ENCODE measurements at regions not wholly inside any gene's neighbourhood (a gene's known extent, or its start where the extent isn't known, plus 50 kb on each side); places are given as distances from the start of the nearest gene placed in this dataset.

DNA sequence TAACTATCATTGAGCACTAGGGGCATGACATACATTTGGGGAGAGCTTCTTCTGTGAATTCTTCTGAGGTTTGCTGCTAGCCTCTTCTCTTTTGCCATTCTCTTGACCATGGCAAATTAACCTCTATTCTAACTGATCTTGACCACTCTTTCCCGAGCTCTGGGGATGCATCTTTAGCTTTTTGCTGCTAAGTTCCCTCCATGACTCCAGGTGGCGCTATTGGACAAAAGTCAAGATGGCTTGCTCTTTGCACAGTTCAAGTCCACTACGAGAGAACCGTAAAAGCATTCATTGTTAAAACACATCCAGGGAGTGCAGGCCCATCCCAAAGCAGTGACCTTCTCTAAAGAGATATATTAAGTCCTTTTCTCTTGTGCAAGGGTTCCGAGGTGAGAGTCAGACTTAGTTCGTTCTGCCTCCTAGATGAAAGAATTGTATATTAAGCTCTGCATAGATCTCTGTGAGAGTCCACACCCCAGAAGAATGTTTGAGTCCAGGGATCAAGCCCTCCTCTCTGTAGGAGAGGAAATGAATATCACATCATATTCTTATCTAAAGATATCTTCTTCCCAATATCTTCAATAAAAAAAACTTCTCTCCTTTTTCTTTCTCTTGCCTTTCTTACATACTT lies 1152.9 kb upstream of the CDH6 start:
- no peak overlapping the region for H3K4me2 ChIP-seq (ENCODE audit: insufficient read depth, insufficient read length, low read length)
- Mint-ChIP-seq H3K4me1 (peaks cover 0 to 4% of the 10 kb centered on the region in 2 experiments; a peak in 3 of 4 replicates), H3K36me3 (ENCODE audit: insufficient read depth in 1 of 3, low read depth in 3 of 3) (no peaks in the 10 kb centered on the region; a peak in 1 of 7 replicates), H3K4me3 (no peak overlapping the region), H3K9me3 (no peaks in the 10 kb centered on the region; a peak in 2 of 5 replicates), H3K27me3 (ENCODE audit: low read depth) (no peaks in the 10 kb centered on the region; the same call in 1 of the 2 replicates), H3K27ac (no peak overlapping the region)
- H3K23me2 ChIP-seq (ENCODE audit: insufficient read length, low read depth, low read length, poor library complexity, severe bottlenecking), result no peaks in the 10 kb centered on the region
- H3K23ac ChIP-seq (ENCODE audit: insufficient read length, low read depth, low read length), result no peak overlapping the region
- peak; percentile 68 for DNase-seq
- H3K27ac ChIP-seq (ENCODE audit: insufficient read length, low read depth, low read length), result no peak overlapping the region
- H3K9me3 ChIP-seq (ENCODE audit: control insufficient read depth, low read depth, low read length), result no peaks in the 10 kb centered on the region
- H3K79me2 ChIP-seq (ENCODE audit: insufficient read depth, low read length), result no peaks in the 10 kb centered on the region
- H2BK15ac ChIP-seq (ENCODE audit: low read depth, low read length), result no peak overlapping the region
- no peak overlapping the region for H3K9ac ChIP-seq (ENCODE audit: extremely low read depth, insufficient read length, low read length)
- no peak overlapping the region for H2BK5ac ChIP-seq (ENCODE audit: insufficient read length, low read length)
- peak; percentile 89 for TF ChIP-seq CTCF (conservative IDR thresholded peaks at IDR 0.05)
- H4K8ac ChIP-seq (replicated peaks; ENCODE audit: insufficient read length, low read depth, low read length), result no peak overlapping the region
- no peak overlapping the region for H2AFZ ChIP-seq (ENCODE audit: low read length)
- H3K4ac ChIP-seq (ENCODE audit: low read depth, low read length), result no peak overlapping the region
- H3K79me1 ChIP-seq (ENCODE audit: insufficient read depth, low read depth, low read length, poor library complexity, severe bottlenecking), result no peaks in the 10 kb centered on the region
- H3K27me3 ChIP-seq (ENCODE audit: insufficient read depth, low read length), result no peaks in the 10 kb centered on the region
- H3K4me1 ChIP-seq (ENCODE audit: insufficient read depth, low read length), result no peaks in the 10 kb centered on the region
- WGBS (ENCODE audit: extremely low coverage, insufficient read length, low lambda C conversion rate), result no CpG with 5 or more reads among the region's 6 CpGs
- no peak overlapping the region for H2BK120ac ChIP-seq (ENCODE audit: low read depth, low read length, poor library complexity, severe bottlenecking)
- no peak overlapping the region for H4K5ac ChIP-seq (ENCODE audit: insufficient read length, low read depth, low read length)
- H3T11ph ChIP-seq (ENCODE audit: low read length), result no peak overlapping the region
- H3K14ac ChIP-seq (ENCODE audit: insufficient read depth, low read length), result no peak overlapping the region
- H3K56ac ChIP-seq (ENCODE audit: insufficient read length, low read depth, low read length), result no peak overlapping the region
- no peak overlapping the region for H4K91ac ChIP-seq (ENCODE audit: insufficient read length, low read depth, low read length)
- no peak overlapping the region for H3K18ac ChIP-seq (ENCODE audit: insufficient read length, low read depth, low read length)
- H2BK20ac ChIP-seq (ENCODE audit: low read depth, low read length, poor library complexity, severe bottlenecking), result no peak overlapping the region
- no peak overlapping the region for H2BK12ac ChIP-seq (ENCODE audit: insufficient read length, low read depth, low read length)
- no peaks in the 10 kb centered on the region for H4K20me1 ChIP-seq (ENCODE audit: control insufficient read depth, insufficient read depth, insufficient read length)
- H2AK5ac ChIP-seq (ENCODE audit: insufficient read length, low read length), result no peak overlapping the region

Data from H9 (cell line).